ENCODE measurements at regions not wholly inside any gene's neighbourhood (a gene's known extent, or its start where the extent isn't known, plus 50 kb on each side); places are given as distances from the start of the nearest gene placed in this dataset.

DNA sequence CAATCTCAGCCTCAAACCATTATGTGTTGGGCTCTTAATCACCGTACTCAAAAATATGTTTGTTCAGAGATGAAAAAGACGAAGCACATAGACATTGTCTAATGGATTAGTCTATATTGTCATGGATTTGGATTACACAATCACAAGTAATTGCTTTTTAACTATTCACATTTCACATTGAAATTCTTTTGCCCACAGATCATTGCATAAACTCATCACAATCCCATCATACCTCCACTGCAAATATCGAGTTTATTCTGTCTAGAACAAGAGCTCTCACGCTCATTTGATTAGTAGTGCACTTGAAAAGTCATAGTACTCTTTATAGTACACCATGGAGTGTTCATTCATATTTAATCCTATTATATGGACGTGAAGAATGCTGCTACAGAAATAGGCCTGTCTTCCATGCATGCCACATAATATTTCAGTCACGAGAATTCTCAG is 97.9 kb upstream of the SOX11 start:
- peaks cover 7% of the 10 kb centered on the region for H3K27me3 Mint-ChIP-seq (ENCODE audit: unreplicated experiment)
- no peaks in the 10 kb centered on the region for H3K36me3 Mint-ChIP-seq (ENCODE audit: unreplicated experiment)
- no peak overlapping the region for H3K27ac Mint-ChIP-seq (ENCODE audit: unreplicated experiment)
- no peak for DNase-seq (ENCODE audit: extremely low spot score, unreplicated experiment)
- peaks cover 33% of the 10 kb centered on the region for H3K4me1 Mint-ChIP-seq (ENCODE audit: unreplicated experiment)
- TF ChIP-seq, protein P1, sequence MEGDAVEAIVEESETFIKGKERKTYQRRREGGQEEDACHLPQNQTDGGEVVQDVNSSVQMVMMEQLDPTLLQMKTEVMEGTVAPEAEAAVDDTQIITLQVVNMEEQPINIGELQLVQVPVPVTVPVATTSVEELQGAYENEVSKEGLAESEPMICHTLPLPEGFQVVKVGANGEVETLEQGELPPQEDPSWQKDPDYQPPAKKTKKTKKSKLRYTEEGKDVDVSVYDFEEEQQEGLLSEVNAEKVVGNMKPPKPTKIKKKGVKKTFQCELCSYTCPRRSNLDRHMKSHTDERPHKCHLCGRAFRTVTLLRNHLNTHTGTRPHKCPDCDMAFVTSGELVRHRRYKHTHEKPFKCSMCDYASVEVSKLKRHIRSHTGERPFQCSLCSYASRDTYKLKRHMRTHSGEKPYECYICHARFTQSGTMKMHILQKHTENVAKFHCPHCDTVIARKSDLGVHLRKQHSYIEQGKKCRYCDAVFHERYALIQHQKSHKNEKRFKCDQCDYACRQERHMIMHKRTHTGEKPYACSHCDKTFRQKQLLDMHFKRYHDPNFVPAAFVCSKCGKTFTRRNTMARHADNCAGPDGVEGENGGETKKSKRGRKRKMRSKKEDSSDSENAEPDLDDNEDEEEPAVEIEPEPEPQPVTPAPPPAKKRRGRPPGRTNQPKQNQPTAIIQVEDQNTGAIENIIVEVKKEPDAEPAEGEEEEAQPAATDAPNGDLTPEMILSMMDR (IDR thresholded peaks at IDR 0.05): no peak
- no peak overlapping the region for H3K4me3 Mint-ChIP-seq (ENCODE audit: unreplicated experiment)
- no peaks in the 10 kb centered on the region for H3K9me3 Mint-ChIP-seq (ENCODE audit: unreplicated experiment)

DNA sequence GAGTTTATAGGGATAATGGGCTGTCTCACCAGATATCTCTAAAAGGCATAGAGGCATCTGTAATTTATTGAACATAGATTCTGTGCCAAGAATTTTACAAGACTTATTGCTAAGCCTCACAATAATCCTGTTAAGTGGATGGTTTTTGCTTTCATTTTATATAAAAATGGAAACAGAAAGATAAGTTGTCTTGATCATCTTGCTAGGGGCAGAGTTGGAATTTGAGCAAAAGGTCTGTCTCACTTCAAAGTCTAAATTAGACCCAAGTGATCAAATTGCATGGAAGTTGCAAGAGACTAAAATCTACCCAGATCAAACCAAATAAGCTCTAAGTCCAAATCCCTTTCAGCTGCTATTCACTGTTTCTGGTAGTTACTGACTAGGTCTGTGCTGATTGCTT is 95.3 kb upstream of the SOX11 start:
- H3K27ac Mint-ChIP-seq (ENCODE audit: unreplicated experiment): no peak overlapping the region
- no peaks in the 10 kb centered on the region for H3K9me3 Mint-ChIP-seq (ENCODE audit: unreplicated experiment)

DNA sequence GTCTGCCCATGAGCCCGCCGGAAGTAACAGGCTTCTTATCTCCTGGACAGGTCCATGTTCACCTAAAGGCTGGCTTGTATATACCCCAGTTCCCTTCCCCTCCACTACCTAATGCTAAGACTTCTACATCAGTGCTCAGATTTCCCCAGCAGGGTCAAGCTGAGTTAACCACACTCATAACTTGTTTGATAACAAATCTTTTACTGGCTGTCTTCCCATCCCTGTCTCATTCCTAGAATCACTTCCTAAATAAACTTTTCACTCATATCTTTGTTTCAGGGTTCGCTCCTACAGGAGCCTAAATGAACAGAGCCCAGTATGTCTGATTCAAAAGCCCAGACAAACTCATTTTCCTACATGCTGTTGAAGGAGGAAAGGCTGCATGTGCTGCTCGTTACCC is 94.0 kb upstream of the SOX11 start:
- H3K27ac Mint-ChIP-seq (ENCODE audit: unreplicated experiment): no peak overlapping the region
- peaks cover 9% of the 10 kb centered on the region for H3K27me3 Mint-ChIP-seq (ENCODE audit: unreplicated experiment)
- H3K9me3 Mint-ChIP-seq (ENCODE audit: unreplicated experiment): no peaks in the 10 kb centered on the region
- no peaks in the 10 kb centered on the region for H3K36me3 Mint-ChIP-seq (ENCODE audit: unreplicated experiment)
- no peak for DNase-seq (ENCODE audit: extremely low spot score, unreplicated experiment)
- H3K4me1 Mint-ChIP-seq (ENCODE audit: unreplicated experiment): peaks cover 16% of the 10 kb centered on the region
- TF ChIP-seq, protein P1 (IDR thresholded peaks at IDR 0.05): no peak
- no peak overlapping the region for H3K4me3 Mint-ChIP-seq (ENCODE audit: unreplicated experiment)

More for the DNA sequence above, 95.3 kb upstream of the SOX11 start:
- Mint-ChIP-seq H3K4me3 (ENCODE audit: unreplicated experiment) (no peak overlapping the region), H3K4me1 (ENCODE audit: unreplicated experiment) (peaks cover 29% of the 10 kb centered on the region), H3K27me3 (ENCODE audit: unreplicated experiment) (peaks cover 7% of the 10 kb centered on the region), H3K36me3 (ENCODE audit: unreplicated experiment) (no peaks in the 10 kb centered on the region)
- TF ChIP-seq, protein P1 (IDR thresholded peaks at IDR 0.05): no peak
- no peak for DNase-seq (ENCODE audit: extremely low spot score, unreplicated experiment)

DNA sequence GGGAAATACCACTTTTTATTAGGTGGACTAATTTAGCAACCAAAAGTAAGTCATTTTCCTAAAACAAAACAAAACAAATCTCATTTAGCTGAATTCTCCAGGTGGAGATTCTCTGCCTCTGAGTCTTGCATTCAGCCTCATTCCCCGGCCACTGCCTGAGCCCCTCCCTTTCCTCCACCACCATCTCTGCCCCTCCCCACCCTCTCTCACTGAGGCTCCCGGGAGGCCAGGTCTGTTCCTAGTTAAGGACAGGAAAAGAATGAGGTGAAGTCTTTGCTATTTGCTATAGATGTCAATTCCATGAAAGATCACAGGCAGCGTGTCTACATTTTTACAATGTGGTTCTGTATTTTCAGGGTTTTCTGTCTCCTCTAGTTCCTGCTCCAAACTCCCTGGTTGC is 83.0 kb upstream of the SOX11 start:
- Mint-ChIP-seq H3K4me1 (ENCODE audit: unreplicated experiment) (peaks cover 7% of the 10 kb centered on the region), H3K27ac (ENCODE audit: unreplicated experiment) (no peak overlapping the region), H3K9me3 (ENCODE audit: unreplicated experiment) (peaks cover 3% of the 10 kb centered on the region), H3K36me3 (ENCODE audit: unreplicated experiment) (no peaks in the 10 kb centered on the region), H3K4me3 (ENCODE audit: unreplicated experiment) (no peak overlapping the region), H3K27me3 (ENCODE audit: unreplicated experiment) (peaks cover 15% of the 10 kb centered on the region)
- DNase-seq (ENCODE audit: extremely low spot score, unreplicated experiment): no peak
- TF ChIP-seq, protein P1 (IDR thresholded peaks at IDR 0.05): no peak

DNA sequence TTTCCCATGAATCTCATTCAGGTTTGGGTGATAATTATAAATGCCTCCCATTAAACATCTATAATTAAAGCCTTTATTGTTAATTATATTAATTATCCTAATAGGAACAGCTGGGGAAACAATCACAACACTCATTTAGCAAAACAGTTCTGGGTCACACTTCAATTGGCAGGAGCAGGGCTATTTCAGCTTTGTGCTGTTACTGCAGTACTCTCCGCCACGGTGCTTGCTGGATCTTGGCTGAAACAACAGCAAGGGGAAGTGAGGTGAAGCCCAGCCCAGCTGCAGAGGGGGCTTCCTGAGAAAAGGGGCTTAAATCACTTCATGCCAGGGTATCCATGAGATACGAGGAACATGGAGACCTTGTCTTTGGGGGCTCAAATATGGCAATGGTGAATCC is 79.5 kb upstream of the SOX11 start:
- TF ChIP-seq, protein P1 (IDR thresholded peaks at IDR 0.05): no peak
- no peak overlapping the region for H3K4me3 Mint-ChIP-seq (ENCODE audit: unreplicated experiment)
- peaks cover 18% of the 10 kb centered on the region for H3K27me3 Mint-ChIP-seq (ENCODE audit: unreplicated experiment)

More for the DNA sequence above, 79.5 kb upstream of the SOX11 start:
- Mint-ChIP-seq H3K36me3 (ENCODE audit: unreplicated experiment) (no peaks in the 10 kb centered on the region), H3K4me1 (ENCODE audit: unreplicated experiment) (peaks cover 9% of the 10 kb centered on the region), H3K27ac (ENCODE audit: unreplicated experiment) (no peak overlapping the region), H3K9me3 (ENCODE audit: unreplicated experiment) (no peaks in the 10 kb centered on the region)
- DNase-seq (ENCODE audit: extremely low spot score, unreplicated experiment): no peak

Measured in osteocyte (in vitro differentiated cells).